A673 (cell line): ENCODE measurements at regions not wholly inside any gene's neighbourhood (a gene's known extent, or its start where the extent isn't known, plus 50 kb on each side); places are given as distances from the start of the nearest gene placed in this dataset.
A peak's percentile ranks its signal among the peaks of the same experiment; 100 is the strongest.

Source experiments
- BruUV-seq: library from RNA; stranded (reverse); fragments of 400-500 nt; replicated peaks from 2 replicates; lab custom pipeline; 2021; lab: Mats Ljungman, UMichigan
- CTCF ChIA-PET: fragments of 300-600 bp; sonication (Branson Sonifier 250); formaldehyde crosslinking; loops from one replicate; lab custom pipeline; 2022; ENCODE audit warnings: antibody characterized with exemption; lab: Charles Lee
- POLR2A ChIA-PET: fragments of 300-600 bp; sonication (Branson Sonifier 250); formaldehyde crosslinking; loops from one replicate; lab custom pipeline; 2022; ENCODE audit warnings: antibody characterized with exemption; ENCODE audit not compliant: low non-redundant PET; lab: Charles Lee
- DNase-seq: peaks from one replicate; pipeline ENCODE4 v3.0.0-alpha.2; 2015; ENCODE audit warnings: low spot score
- H3K27ac ChIP-seq: fragments of 200-600 bp; sonication (generic); 2 replicates; pipeline ENCODE4 v1.5.1; 2016; ENCODE audit warnings: mixed run types, low read depth, mild to moderate bottlenecking, mixed read lengths, antibody characterized with exemption, low read length; ENCODE audit not compliant: poor library complexity, severe bottlenecking
- H3K27me3 ChIP-seq: fragments of 200-600 bp; sonication (generic); replicated peaks from 2 replicates; pipeline ENCODE4 v1.6.1; 2017; ENCODE audit warnings: mixed run types, low read depth, mild to moderate bottlenecking, mixed read lengths, antibody characterized with exemption, low read length; ENCODE audit not compliant: insufficient read depth, poor library complexity
- H3K36me3 ChIP-seq: fragments of 200-600 bp; sonication (generic); 2 replicates; pipeline ENCODE4 v1.6.1; 2016; ENCODE audit warnings: mixed run types, mild to moderate bottlenecking, mixed read lengths, antibody characterized with exemption, low read length; ENCODE audit not compliant: insufficient read depth, poor library complexity, severe bottlenecking
- H3K4me1 ChIP-seq: fragments of 200-600 bp; sonication (generic); 2 replicates; pipeline ENCODE4 v1.6.1; 2017; ENCODE audit warnings: mixed run types, mild to moderate bottlenecking, mixed read lengths, antibody characterized with exemption, low read length; ENCODE audit not compliant: insufficient read depth, poor library complexity, severe bottlenecking
- H3K4me3 ChIP-seq: fragments of 200-600 bp; sonication (generic); 2 replicates; pipeline ENCODE4 v1.5.1; 2016; ENCODE audit warnings: low read depth, mixed run types, mild to moderate bottlenecking, mixed read lengths, low read length; ENCODE audit not compliant: poor library complexity, severe bottlenecking
- H3K9me3 ChIP-seq: fragments of 200-600 bp; sonication (generic); 2 replicates; pipeline ENCODE4 v1.6.1; 2016; ENCODE audit warnings: mixed run types, low read depth, mild to moderate bottlenecking, mixed read lengths, antibody characterized with exemption, low read length; ENCODE audit not compliant: poor library complexity, severe bottlenecking
- CTCF ChIP-seq: fragments of 300-800, 200-600 bp; sonication (generic); conservative IDR thresholded peaks from 2 replicates; pipeline ENCODE4 v1.5.1; 2017; ENCODE audit warnings: low read depth, mild to moderate bottlenecking, antibody characterized with exemption, low read length, moderate library complexity, mixed read lengths
- EZH2 ChIP-seq: fragments of 200-600 bp; sonication (generic); IDR thresholded peaks from 2 replicates; pipeline ENCODE4 v1.6.1; 2017; ENCODE audit warnings: borderline replicate concordance, low read depth, mild to moderate bottlenecking, mixed read lengths, antibody characterized with exemption, low read length; ENCODE audit not compliant: poor library complexity, severe bottlenecking
- intact Hi-C: fragments of 100-400 bp; cut with micrococcal nuclease; formaldehyde crosslinking; loops from one replicate; pipeline ENCODE4 v1.10.0; 2022; ENCODE audit not compliant: unreplicated experiment

GRCh38 chr12:124389725-124390441 is 95.0 kb downstream of the RFLNA start:
- H3K4me1 ChIP-seq = peaks cover 35% of the 10 kb centered on the region
- TF ChIP-seq CTCF = no peak
- no peaks in the 10 kb centered on the region for H3K9me3 ChIP-seq
- H3K4me3 ChIP-seq = no peak overlapping the region
- BruUV-seq = no TSS peak
- intact Hi-C loops = no loop called here
- no peak for DNase-seq
- no peaks in the 10 kb centered on the region for H3K27me3 ChIP-seq
- peaks cover 25% of the 10 kb centered on the region for H3K36me3 ChIP-seq
- CTCF ChIA-PET = no interaction called here
- H3K27ac ChIP-seq = no peak overlapping the region
- POLR2A ChIA-PET = no interaction called here

GRCh38 chr12:124389138-124389724 is 94.3 kb downstream of the RFLNA start:
- Histone ChIP-seq H3K27me3 (no peaks in the 10 kb centered on the region), H3K4me1 (peaks cover 35% of the 10 kb centered on the region), H3K27ac (peak overlapping the region; percentile 61), H3K9me3 (no peaks in the 10 kb centered on the region), H3K36me3 (peaks cover 20% of the 10 kb centered on the region), H3K4me3 (peak overlapping the region; percentile 31)
- no peak for TF ChIP-seq CTCF
- ChIA-PET CTCF (interaction anchor here (0.7 to 0.9 kb wide), 2 partner anchors 10 to 357 kb away, joined by 5 to 12 read pairs; no protein-coding TSS in a partner anchor), POLR2A (no interaction called here)
- BruUV-seq = no TSS peak
- DNase-seq = peak; percentile 68
- intact Hi-C loops = no loop called here

- peak; percentile 79 for DNase-seq
- intact Hi-C loops = no loop called here
- POLR2A ChIA-PET = no interaction called here
Observed at GRCh38 chr12:124388679-124389137, 93.8 kb downstream of the RFLNA start.

More at GRCh38 chr12:124388679-124389137, 93.8 kb downstream of the RFLNA start:
- Histone ChIP-seq H3K4me3 (peak overlapping the region; percentile 31), H3K27ac (peak overlapping the region; percentile 61), H3K36me3 (peaks cover 20% of the 10 kb centered on the region), H3K4me1 (peaks cover 30% of the 10 kb centered on the region), H3K9me3 (no peaks in the 10 kb centered on the region), H3K27me3 (no peaks in the 10 kb centered on the region)
- CTCF ChIA-PET = interaction anchor here (0.6 to 0.9 kb wide), 3 partner anchors 11 to 363 kb away, joined by 5 to 12 read pairs (median 6); no protein-coding TSS in a partner anchor
- no TSS peak for BruUV-seq
- TF ChIP-seq EZH2 = no peak
